GM20000 (cell line): ENCODE measurements at regions not wholly inside any gene's neighbourhood (a gene's known extent, or its start where the extent isn't known, plus 50 kb on each side); places are given as distances from the start of the nearest gene placed in this dataset.

Experiments used
- DNase-seq: peaks from one replicate; pipeline ENCODE4 v3.0.0; 2012; ENCODE audit warnings: low spot score
- TF ChIP-seq, protein P1 (sequence below): IDR thresholded peaks from 2 replicates; pipeline ENCODE4 v1.5.1; 2012; ENCODE audit warnings: mild to moderate bottlenecking, control low read depth; ENCODE audit errors: extremely low read depth, missing control alignments

DNA sequence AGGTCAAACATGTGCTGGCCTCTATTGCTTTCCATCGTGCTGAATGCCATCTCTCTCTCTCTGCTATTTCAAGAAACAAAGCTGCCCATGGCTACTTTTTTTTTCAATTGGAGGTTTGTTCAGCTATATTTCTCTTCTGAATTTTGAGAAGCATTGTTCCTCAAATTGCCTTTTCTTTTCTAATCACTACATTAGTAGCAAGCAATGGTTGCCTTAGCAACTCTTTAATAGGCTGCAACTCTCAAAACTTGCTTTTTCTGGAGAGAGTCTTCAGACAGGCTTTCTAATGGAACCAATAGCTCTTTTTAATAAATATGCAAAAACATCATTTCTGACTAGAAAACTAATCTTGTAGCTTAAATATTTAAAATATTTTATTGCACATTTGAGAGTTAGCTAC, 439.0 kb downstream of the LRRIQ3 start:
- DNase-seq: no peak
- TF ChIP-seq, protein P1, sequence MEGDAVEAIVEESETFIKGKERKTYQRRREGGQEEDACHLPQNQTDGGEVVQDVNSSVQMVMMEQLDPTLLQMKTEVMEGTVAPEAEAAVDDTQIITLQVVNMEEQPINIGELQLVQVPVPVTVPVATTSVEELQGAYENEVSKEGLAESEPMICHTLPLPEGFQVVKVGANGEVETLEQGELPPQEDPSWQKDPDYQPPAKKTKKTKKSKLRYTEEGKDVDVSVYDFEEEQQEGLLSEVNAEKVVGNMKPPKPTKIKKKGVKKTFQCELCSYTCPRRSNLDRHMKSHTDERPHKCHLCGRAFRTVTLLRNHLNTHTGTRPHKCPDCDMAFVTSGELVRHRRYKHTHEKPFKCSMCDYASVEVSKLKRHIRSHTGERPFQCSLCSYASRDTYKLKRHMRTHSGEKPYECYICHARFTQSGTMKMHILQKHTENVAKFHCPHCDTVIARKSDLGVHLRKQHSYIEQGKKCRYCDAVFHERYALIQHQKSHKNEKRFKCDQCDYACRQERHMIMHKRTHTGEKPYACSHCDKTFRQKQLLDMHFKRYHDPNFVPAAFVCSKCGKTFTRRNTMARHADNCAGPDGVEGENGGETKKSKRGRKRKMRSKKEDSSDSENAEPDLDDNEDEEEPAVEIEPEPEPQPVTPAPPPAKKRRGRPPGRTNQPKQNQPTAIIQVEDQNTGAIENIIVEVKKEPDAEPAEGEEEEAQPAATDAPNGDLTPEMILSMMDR: no peak

DNA sequence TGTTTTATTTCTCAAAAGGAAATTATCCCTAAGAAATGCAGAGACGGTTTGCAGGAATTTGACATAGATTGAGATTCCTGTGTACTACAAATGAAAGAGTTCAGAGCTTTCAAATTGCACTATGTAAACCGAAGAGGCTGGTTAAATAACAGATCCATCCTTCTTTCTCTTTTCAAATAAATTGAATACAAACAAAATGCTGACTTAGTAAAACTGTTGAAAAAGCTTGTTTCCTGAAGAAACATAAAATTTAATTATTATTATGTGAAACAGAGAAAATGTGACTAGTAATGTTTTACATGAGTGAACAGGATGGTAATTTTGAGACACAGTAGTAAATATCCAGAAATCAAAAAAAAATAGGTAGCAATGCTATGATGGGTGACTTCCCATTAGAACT, 441.2 kb downstream of the LRRIQ3 start:
- no peak for DNase-seq
- TF ChIP-seq, protein P1: no peak

DNA sequence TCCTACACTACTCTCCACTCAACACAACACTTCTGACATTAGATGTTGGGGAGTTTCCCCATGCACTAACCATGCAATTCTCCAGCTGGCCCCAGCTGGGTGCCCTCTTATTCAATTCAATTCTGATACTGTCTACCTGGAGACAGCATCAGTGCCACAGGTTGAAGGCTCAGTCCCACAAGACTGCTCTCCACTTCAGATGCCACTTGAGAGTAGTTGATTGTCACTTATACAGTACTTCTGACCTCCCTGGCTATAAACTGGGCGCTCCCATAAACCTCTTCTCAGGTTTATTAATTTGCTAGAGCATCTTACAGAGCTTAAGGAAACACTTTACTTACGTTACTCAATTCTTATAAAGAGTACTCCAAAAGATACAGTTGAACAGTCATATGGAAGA, 442.3 kb downstream of the LRRIQ3 start:
- no peak for DNase-seq
- TF ChIP-seq, protein P1: no peak

DNA sequence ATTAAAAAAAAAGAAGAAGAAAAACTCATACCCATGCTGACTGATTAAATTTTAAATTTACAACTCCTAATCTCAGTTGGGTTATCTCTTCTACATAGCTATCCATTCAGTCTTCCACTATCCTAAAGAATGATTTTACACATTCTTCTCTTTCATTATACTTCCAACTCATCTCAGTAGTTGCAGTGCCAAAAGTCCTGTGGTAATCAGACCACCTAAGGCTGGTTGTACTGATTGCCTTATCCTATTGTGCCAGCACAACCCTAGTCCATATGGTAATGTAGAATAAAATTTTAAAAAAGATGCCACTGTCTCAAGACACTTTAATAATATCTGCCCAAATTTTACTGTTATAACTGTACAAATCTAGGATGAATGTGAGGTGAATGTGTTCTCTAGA, 448.0 kb downstream of the LRRIQ3 start:
- TF ChIP-seq, protein P1: no peak
- DNase-seq: no peak

DNA sequence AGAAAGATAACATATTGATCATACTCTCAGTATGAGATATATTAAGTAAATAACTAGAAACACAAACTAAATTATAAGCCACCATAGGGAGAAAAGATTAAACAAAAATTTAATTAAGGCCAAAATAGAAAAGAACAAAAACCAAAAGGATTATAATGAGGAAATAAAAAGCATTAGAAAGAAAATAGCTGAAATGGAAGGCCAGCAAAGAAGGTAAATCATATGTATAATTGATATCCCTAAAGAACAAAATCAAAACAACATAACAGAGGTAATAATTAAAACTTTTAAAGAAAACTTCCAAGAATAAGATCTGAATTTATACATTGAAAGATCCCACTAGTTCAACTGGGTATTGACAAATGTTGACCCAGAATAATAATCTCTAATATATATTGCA, 453.0 kb downstream of the LRRIQ3 start:
- TF ChIP-seq, protein P1: no peak

DNA sequence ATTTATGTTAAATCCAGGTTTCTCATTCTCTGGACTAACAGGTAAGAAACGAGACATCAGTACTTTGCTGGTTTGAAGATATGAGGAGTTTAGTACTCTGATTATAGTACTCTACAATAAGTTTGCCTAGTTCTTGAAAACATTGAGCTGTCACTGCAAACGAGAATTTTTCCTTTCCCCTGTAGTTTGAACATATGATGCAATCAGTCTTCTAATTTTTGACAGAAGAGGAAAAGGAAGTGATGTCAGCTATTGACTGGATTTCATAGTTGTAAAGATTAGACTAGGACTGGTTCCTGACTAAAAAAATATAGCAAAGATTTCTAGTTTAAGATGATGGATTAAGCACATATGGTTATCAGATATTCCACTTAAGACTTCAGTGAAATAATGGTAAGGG, 461.9 kb downstream of the LRRIQ3 start:
- no peak for DNase-seq
- TF ChIP-seq, protein P1: no peak

More for the DNA sequence above, 453.0 kb downstream of the LRRIQ3 start:
- DNase-seq: no peak

DNA sequence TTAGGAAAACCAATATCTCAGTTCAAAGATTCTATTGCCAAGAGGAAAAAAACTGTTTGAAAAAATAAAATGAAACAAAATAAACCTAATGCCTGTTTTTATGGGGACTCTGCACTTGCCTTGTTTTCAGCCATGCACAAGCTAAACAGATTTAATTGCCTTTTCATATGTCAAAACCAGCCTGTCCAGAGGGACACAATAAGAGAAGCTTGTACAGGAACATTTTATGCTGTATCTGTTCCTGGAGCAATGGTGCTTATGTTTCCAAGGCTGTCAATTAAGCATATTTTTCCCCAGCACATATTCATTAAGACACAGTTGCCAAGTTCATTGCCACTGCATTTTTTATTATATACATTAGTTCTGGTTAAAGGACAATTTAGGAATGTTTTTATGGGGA, 470.9 kb downstream of the LRRIQ3 start:
- no peak for DNase-seq
- TF ChIP-seq, protein P1: no peak

DNA sequence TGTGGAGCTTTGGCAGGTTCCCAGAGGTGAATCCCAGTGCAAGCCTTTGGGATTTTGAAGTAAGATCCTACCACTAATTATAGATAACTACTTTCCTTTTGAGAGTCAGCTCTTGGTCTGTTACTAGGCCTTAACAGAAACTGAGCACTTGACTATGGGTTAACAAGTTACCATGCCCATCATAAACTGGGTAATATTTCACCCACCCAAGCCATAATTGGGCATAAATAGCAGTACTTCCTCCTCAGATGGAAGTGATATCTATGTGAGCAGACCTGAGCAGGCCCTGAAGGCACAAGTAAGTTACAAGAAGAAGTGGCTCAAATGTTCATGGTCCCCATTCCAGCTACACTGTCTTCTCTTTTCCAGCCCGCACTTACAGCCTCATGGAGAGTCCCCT, 475.9 kb downstream of the LRRIQ3 start:
- TF ChIP-seq, protein P1: no peak
- DNase-seq: no peak
